Peyer's patch (tissue), 4 donors: ENCODE measurements at regions not wholly inside any gene's neighbourhood (a gene's known extent, or its start where the extent isn't known, plus 50 kb on each side); places are given as distances from the start of the nearest gene placed in this dataset.

Source experiments
- POLR2A ChIP-seq, 2 donors: fragments of 450-650 bp; IDR thresholded peaks; one replicate each; pipeline ENCODE4 v1.5.1; 2017; ENCODE audit warnings: antibody characterized with exemption in 2 of 2, mild to moderate bottlenecking in 2 of 2, moderate library complexity in 2 of 2
- TF ChIP-seq, protein P1 (sequence below), 6 experiments: fragments of 450-650 bp in 4 of 6; fragments of 200-600 bp in 2 of 6; sonication (generic) in 1 of 6; IDR thresholded peaks; one replicate each; pipeline ENCODE4 v1.5.1; 2017 to 2019; ENCODE audit warnings: antibody characterized with exemption in 6 of 6, mild to moderate bottlenecking in 3 of 6, moderate library complexity in 1 of 6

DNA sequence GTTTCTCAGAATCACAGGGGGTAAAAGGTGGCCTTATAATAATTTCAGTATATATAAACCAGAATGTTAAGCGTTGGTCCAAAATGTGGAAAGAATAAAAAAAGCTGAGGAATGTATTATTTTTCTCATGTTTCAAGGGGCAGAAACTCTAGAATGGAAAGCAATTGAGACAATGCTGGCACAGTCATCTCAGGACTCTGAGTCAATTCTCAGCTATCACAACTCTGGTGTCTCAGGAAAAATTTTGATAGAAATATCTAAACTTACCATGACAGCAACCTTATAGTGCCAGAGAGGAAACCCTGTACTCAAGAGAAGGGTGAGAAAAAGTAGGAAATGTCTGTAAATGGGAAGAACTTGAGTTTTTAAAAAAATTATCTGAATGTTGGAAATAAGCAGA, 1189.4 kb upstream of the NUDT12 start:
- TF ChIP-seq, protein P1, sequence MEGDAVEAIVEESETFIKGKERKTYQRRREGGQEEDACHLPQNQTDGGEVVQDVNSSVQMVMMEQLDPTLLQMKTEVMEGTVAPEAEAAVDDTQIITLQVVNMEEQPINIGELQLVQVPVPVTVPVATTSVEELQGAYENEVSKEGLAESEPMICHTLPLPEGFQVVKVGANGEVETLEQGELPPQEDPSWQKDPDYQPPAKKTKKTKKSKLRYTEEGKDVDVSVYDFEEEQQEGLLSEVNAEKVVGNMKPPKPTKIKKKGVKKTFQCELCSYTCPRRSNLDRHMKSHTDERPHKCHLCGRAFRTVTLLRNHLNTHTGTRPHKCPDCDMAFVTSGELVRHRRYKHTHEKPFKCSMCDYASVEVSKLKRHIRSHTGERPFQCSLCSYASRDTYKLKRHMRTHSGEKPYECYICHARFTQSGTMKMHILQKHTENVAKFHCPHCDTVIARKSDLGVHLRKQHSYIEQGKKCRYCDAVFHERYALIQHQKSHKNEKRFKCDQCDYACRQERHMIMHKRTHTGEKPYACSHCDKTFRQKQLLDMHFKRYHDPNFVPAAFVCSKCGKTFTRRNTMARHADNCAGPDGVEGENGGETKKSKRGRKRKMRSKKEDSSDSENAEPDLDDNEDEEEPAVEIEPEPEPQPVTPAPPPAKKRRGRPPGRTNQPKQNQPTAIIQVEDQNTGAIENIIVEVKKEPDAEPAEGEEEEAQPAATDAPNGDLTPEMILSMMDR (IDR thresholded peaks at IDR 0.05) = no peak
- no peak for TF ChIP-seq POLR2A (IDR thresholded peaks at IDR 0.05)
